ENCODE measurements at regions not wholly inside any gene's neighbourhood (a gene's known extent, or its start where the extent isn't known, plus 50 kb on each side); places are given as distances from the start of the nearest gene placed in this dataset.
"Not testable (repeated sequence)": the region's sequence is repeated elsewhere in the genome, so short reads cannot be mapped to it uniquely, and the experiment has no call there.

- H3K36me3 ChIP-seq (ENCODE audit: insufficient read depth, low read length); H3K27ac Mint-ChIP-seq; H3K36me3 Mint-ChIP-seq; DNase-seq; H3K4me3 ChIP-seq (ENCODE audit: low read length); H3K27me3 ChIP-seq (ENCODE audit: insufficient read depth, low read length, poor library complexity, severe bottlenecking); H3K27me3 Mint-ChIP-seq; H3K4me3 Mint-ChIP-seq; H3K4me1 Mint-ChIP-seq; H3K27ac ChIP-seq (ENCODE audit: low read depth, low read length); POLR2A ChIA-PET; H3K4me1 ChIP-seq (ENCODE audit: insufficient read depth, low read length); H3K9me3 ChIP-seq (ENCODE audit: low read length); CTCF ChIA-PET: not testable (repeated sequence)
- peaks cover 17 to 34% (median 20%) of the 10 kb centered on the region in 5 donors for H3K9me3 Mint-ChIP-seq
Observed at GRCh38 chr20:29516847-29517246, 1740.6 kb upstream of the DEFB115 start.

DNA sequence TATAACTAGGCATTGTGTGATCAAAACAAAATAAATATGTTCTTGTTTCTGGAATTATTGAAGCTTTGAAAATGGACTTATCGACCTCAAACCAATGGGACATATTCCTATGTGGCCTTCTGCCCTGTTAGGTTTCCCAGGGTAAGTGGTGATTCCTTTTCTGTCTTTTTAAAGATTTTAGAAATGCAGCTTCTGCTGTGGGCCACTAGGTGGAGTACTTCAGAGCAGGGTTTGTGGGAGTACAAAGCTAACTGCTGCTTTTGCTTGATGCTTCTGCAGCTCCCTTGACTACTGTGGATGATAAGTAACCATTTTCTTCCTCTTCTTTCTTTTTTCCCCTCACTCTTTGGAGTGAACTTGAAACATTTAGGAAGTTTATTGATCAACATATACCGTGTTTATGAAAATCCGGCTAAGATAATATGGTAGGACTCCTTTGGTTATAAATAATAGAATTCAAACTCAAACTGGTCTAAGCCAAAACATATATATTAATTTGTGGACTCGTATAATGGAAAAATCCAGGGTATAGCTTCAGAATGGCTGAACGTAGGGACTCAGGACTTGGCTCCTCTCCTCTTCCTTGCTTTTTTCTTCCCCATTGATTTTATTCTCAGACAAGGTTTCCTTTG, 1737.7 kb upstream of the DEFB115 start:
- DNase-seq; POLR2A ChIA-PET; H3K27me3 Mint-ChIP-seq; H3K36me3 Mint-ChIP-seq; H3K27ac ChIP-seq (ENCODE audit: low read depth, low read length); H3K4me1 ChIP-seq (ENCODE audit: insufficient read depth, low read length); H3K9me3 ChIP-seq (ENCODE audit: low read length); CTCF ChIA-PET; H3K27ac Mint-ChIP-seq; H3K36me3 ChIP-seq (ENCODE audit: insufficient read depth, low read length); H3K27me3 ChIP-seq (ENCODE audit: insufficient read depth, low read length, poor library complexity, severe bottlenecking); H3K4me1 Mint-ChIP-seq; H3K4me3 ChIP-seq (ENCODE audit: low read length); H3K4me3 Mint-ChIP-seq: not testable (repeated sequence)
- H3K9me3 Mint-ChIP-seq = peaks cover 4 to 19% (median 15%) of the 10 kb centered on the region in 5 donors

GRCh38 chr20:29533566-29534177, 1723.8 kb upstream of the DEFB115 start:
- H3K36me3 ChIP-seq (ENCODE audit: insufficient read depth, low read length); H3K4me3 ChIP-seq (ENCODE audit: low read length); H3K4me3 Mint-ChIP-seq; H3K27me3 Mint-ChIP-seq; H3K36me3 Mint-ChIP-seq; POLR2A ChIA-PET; H3K27ac ChIP-seq (ENCODE audit: low read depth, low read length); H3K4me1 Mint-ChIP-seq; CTCF ChIA-PET; H3K27ac Mint-ChIP-seq; H3K4me1 ChIP-seq (ENCODE audit: insufficient read depth, low read length); H3K9me3 ChIP-seq (ENCODE audit: low read length); H3K27me3 ChIP-seq (ENCODE audit: insufficient read depth, low read length, poor library complexity, severe bottlenecking): not testable (repeated sequence)
- H3K9me3 Mint-ChIP-seq = peaks cover 0 to 11% (median 7%) of the 10 kb centered on the region in 5 donors
- peak in 1 of 5 donors; percentile 24 for DNase-seq

- DNase-seq; H3K36me3 Mint-ChIP-seq; H3K27me3 ChIP-seq (ENCODE audit: insufficient read depth, low read length, poor library complexity, severe bottlenecking); H3K27me3 Mint-ChIP-seq; H3K9me3 ChIP-seq (ENCODE audit: low read length); H3K4me1 Mint-ChIP-seq; H3K4me3 ChIP-seq (ENCODE audit: low read length); H3K27ac Mint-ChIP-seq; H3K27ac ChIP-seq (ENCODE audit: low read depth, low read length); H3K4me1 ChIP-seq (ENCODE audit: insufficient read depth, low read length); H3K9me3 Mint-ChIP-seq; H3K36me3 ChIP-seq (ENCODE audit: insufficient read depth, low read length); CTCF ChIA-PET; H3K4me3 Mint-ChIP-seq; POLR2A ChIA-PET: not testable (repeated sequence)
Observed at GRCh38 chr20:29566901-29567635, 1690.4 kb upstream of the DEFB115 start.

DNA sequence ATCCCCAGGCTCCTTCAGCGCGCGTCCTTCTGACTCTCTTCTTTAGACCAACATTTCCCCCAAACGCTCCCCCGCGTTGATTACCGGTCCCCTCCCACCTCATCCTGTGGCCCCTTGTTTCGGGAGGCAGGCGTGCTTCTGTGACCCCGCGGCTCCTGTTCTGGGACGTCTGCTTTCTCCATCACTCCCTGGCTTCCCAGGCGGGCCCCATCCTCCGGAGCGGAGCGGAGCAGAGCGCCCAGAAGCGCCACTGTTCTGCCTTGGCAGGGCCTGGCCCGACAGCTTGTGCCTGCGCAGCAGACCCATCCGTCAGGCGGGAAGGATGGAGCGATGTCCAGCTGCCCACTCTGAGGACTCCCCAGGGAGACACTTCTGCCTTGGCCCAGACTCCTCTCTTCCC, 1689.8 kb upstream of the DEFB115 start:
- H3K27ac ChIP-seq (ENCODE audit: low read depth, low read length); H3K36me3 ChIP-seq (ENCODE audit: insufficient read depth, low read length); H3K4me3 ChIP-seq (ENCODE audit: low read length); H3K27me3 Mint-ChIP-seq; CTCF ChIA-PET; H3K9me3 ChIP-seq (ENCODE audit: low read length); H3K4me3 Mint-ChIP-seq; H3K27ac Mint-ChIP-seq; H3K4me1 ChIP-seq (ENCODE audit: insufficient read depth, low read length); H3K4me1 Mint-ChIP-seq; POLR2A ChIA-PET; DNase-seq; H3K27me3 ChIP-seq (ENCODE audit: insufficient read depth, low read length, poor library complexity, severe bottlenecking); H3K9me3 Mint-ChIP-seq; H3K36me3 Mint-ChIP-seq: not testable (repeated sequence)

DNA sequence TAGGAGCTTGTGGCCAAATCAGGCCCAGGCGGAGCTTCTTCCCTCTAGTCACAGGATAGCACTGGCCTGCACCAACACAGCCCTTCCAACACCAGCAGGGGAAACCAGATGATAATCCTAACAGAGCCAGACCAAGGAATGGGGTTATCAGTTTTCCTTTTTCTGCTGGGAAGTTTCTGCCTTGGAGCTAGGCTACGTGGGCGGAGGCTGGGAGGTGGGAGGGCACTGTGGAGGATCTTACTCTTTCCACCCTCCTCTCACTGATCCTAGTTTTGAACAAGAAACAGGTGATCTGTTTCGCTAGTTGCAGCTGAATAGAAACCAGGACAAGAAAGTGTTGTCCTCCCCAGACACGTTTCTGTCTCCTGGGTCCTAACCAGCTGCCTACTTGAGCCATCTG, 1687.3 kb upstream of the DEFB115 start:
- DNase-seq; POLR2A ChIA-PET; H3K4me3 ChIP-seq (ENCODE audit: low read length): not testable (repeated sequence)

GRCh38 chr20:29589530-29589929, 1667.9 kb upstream of the DEFB115 start:
- H3K9me3 ChIP-seq (ENCODE audit: low read length); H3K36me3 ChIP-seq (ENCODE audit: insufficient read depth, low read length); H3K36me3 Mint-ChIP-seq; POLR2A ChIA-PET; H3K27me3 ChIP-seq (ENCODE audit: insufficient read depth, low read length, poor library complexity, severe bottlenecking); H3K27ac ChIP-seq (ENCODE audit: low read depth, low read length); H3K27me3 Mint-ChIP-seq; H3K27ac Mint-ChIP-seq; H3K9me3 Mint-ChIP-seq; DNase-seq; H3K4me3 Mint-ChIP-seq; H3K4me3 ChIP-seq (ENCODE audit: low read length); H3K4me1 ChIP-seq (ENCODE audit: insufficient read depth, low read length); H3K4me1 Mint-ChIP-seq; CTCF ChIA-PET: not testable (repeated sequence)

More for the DNA sequence above, 1687.3 kb upstream of the DEFB115 start:
- H3K4me1 ChIP-seq (ENCODE audit: insufficient read depth, low read length); H3K4me3 Mint-ChIP-seq; H3K36me3 Mint-ChIP-seq; H3K27ac ChIP-seq (ENCODE audit: low read depth, low read length); H3K27me3 Mint-ChIP-seq; H3K4me1 Mint-ChIP-seq; H3K27me3 ChIP-seq (ENCODE audit: insufficient read depth, low read length, poor library complexity, severe bottlenecking); CTCF ChIA-PET; H3K36me3 ChIP-seq (ENCODE audit: insufficient read depth, low read length); H3K9me3 ChIP-seq (ENCODE audit: low read length); H3K9me3 Mint-ChIP-seq; H3K27ac Mint-ChIP-seq: not testable (repeated sequence)

DNA sequence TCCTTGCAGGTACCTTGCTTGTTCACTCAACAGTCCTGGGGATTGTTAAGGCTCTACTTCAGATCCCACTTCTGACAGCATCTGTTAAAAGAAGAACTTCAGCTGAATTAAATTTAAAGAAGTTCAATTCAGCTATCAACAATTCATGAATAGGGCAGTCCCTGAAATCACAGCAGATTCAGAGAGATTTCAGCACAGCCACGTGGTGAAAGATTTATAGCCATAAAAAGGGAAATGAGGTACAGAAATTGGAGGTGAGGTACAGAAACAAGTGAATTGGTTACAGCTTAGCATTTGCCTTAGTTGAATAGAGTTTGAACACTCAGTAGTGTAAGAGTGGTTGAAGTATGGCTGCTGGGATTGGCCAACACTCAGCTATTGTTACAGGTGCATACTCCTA, 1653.3 kb upstream of the DEFB115 start:
- H3K27ac ChIP-seq (ENCODE audit: low read depth, low read length); H3K27ac Mint-ChIP-seq; H3K27me3 Mint-ChIP-seq; DNase-seq; H3K4me3 ChIP-seq (ENCODE audit: low read length); H3K4me1 Mint-ChIP-seq; H3K9me3 ChIP-seq (ENCODE audit: low read length); H3K27me3 ChIP-seq (ENCODE audit: insufficient read depth, low read length, poor library complexity, severe bottlenecking); H3K36me3 ChIP-seq (ENCODE audit: insufficient read depth, low read length); H3K36me3 Mint-ChIP-seq; POLR2A ChIA-PET; H3K4me3 Mint-ChIP-seq; H3K4me1 ChIP-seq (ENCODE audit: insufficient read depth, low read length); H3K9me3 Mint-ChIP-seq; CTCF ChIA-PET: not testable (repeated sequence)
